CD4-positive, alpha-beta T cell treated with Interleukin-4 for 4 hours (primary cell): ENCODE measurements at regions not wholly inside any gene's neighbourhood (a gene's known extent, or its start where the extent isn't known, plus 50 kb on each side); places are given as distances from the start of the nearest gene placed in this dataset.

Experiments used
- DNase-seq: peaks from one replicate; pipeline ENCODE4 v3.0.0-alpha.2; 2020

DNA sequence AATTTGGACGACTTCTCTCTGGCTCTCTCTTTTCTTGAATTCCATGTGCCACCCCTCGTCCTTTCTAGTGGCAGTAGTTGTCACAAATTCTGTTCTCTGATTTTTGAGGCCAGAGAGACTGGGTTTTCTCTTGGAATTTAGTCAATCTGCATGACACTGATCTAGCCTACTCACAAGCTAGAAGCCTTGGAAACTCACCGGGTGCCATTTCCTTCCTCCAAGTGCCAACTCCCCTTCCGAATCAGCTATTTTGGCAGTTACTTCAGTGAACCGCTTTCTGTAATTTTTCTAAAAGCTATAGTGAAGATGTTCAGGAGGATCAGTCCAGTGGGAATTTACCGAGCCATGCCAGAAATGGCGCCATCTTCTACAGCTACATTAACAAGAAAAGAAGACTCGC is 228.9 kb downstream of the PMP22 start:
- no peak for DNase-seq

DNA sequence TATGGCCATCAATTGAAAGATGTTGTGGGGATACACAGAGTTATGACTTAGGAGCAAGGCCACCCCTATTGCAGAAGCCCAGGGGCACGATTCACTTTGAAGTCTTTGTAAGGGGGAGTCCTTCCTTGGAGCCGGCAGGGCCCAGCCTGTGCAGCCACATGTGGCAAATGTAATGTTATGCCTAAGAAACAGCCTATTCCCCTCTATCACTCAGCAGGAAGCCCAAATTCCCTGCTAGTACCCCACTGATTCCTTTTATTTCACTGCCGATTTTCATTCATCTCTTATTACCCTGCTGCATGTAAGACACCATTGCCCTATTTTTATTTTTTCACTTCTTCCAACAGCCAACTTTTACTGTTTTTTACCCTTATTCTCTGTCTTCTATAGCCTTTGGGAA is 233.2 kb downstream of the PMP22 start:
- DNase-seq = no peak

DNA sequence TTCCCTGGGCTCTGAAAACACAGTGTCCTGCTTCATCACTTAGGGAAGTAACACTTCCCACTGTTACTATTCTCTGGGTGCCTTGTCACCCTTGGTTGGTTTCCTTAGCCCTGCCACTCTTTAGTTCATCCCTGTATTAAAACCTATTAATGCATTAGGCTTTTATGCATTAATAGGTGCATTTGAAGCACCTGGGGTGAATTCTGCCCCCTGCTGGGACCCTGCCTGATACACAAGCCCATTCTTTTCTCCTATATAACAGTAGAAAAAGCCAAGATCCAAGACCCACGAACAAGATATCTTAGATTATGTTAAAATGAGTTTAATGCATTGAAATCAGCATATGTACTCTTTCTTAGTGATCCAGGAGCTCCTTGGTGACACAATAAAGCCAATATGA is 235.7 kb downstream of the PMP22 start:
- no peak for DNase-seq

DNA sequence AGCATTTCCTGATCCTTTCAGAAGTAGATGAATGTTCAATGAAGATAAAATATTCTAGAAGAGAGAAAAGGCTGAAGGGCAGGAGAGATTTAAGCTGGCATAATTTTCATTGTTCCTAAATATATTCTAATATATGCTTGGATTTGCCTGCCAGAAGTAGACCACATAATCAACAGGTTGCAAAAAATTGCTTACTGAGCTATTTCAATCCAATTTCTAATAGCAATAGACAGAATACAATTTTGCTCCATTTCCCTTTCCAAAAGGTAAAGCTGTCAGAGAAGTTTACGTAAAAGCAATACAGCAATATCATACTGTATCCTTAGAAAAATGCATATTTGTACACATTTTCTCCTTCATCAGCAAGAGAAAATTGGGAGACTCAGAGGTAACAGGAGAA is 237.3 kb downstream of the PMP22 start:
- no peak for DNase-seq

DNA sequence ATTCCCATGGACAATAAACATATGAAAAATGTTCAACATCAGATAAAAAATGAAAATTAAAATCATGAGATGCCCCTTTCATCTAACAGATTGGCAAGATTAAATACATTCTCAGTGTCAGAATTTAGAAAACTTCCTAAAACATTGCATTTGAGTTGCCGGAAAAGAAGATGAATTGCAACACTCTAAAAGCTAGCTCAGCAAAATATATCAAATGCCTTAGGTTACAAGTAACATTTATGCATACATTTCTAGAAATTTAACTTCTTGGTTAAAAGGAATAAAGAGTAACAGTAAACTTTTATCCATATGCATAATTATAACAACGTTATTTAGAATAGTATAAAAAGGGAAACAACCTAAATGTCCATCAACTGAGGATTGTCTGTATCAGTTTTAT is 239.0 kb downstream of the PMP22 start:
- DNase-seq = no peak

DNA sequence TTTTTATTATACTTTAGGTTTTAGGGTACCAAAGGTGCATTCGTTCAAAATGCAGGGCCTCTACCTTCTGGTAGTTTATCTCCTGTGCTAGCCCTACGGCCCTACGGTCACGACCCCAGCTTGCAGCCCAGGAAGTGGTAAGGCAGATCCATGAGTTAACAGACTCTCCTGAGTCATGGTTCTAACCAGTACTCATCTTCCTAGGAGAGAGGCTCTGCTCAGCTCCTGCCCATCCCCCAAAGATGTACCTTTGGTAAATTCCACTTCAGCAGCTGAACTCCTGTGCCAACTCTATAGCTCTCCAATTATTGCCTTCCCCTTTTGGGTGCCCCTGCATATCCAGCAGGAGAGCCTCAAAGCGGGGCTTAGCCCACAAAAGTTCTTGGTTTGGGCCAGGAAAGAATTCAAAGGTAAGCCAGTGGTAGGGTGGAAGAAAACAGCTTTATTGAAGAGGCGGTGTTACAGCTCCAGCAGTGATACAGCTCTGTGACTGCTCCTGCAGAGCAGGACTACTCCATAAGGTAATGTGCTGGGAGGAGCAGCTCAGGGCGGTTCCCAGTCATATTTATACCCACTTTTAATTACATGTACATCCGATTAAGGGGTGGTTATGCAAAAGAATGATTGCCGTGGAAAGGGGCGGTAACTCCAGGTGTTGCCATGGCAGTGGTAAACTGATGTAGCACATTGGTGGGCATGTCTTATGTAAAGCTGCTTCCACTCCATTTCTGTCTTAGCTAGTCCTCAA is 241.4 kb downstream of the PMP22 start:
- no peak for DNase-seq

DNA sequence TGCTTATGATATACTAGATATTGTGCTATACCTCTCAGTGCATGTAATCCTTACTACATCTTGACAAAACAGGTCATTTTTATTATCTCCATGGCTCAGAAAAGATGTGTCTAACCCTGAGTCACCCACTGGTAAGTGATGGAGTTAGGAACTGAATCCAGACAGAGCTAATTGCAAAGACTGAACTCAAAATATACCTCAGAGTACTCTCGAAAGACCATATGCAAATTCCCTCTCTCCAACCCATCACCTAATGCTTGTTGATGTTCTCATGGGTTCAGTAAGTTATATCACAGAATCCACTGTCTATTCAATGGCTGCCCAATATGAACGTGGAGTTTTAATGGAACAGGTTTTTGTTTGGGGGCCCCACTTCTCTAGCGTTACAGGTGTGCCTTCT is 246.0 kb downstream of the PMP22 start:
- no peak for DNase-seq

DNA sequence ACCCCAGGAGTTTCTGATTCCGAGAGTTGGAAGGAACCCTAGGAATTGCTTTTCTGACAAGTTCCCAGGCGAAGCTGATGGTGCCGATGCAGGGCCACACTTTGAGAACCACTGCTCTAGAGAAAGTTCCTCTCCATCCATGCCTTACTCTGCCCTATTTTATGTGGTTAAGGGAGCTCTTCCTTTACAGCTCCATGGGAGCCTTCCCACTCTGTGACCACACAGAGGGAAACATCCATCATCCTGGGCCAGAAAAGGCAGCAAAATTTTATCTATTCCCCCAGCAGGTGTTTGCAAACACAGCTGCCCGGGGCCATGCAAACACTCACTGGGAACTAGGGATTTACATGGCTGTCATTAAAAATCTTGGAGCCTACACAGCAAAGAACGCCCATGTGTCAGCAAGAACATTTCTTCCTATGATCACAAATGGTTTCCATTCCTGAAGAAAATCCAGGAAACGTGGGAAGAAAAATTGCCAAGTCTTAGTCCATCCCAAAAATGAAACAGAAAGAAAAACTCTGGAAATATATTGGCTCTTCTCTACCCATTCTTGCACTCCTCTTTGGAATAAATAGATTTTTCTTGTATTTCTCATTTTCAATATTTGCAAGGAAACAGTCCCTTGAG is 252.7 kb downstream of the PMP22 start:
- no peak for DNase-seq

DNA sequence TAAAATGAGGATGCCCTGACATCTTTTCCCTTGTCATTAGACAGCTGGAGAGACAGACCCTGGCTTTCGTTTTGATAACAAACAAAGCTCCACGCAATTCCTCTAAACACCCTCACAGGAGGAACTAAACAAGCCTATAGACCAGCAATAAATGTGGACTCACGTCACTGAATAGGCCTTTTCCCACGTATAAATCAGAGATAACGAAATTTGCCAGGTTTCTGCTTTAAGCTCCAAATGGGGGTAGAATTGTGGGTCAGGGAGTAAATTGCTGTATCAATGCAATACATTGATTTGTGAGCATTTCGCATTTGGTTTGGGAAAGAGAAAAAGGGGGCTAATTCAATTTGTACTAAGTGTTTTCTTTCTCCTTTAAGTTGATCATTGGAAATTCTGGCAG is 256.0 kb downstream of the PMP22 start:
- no peak for DNase-seq

DNA sequence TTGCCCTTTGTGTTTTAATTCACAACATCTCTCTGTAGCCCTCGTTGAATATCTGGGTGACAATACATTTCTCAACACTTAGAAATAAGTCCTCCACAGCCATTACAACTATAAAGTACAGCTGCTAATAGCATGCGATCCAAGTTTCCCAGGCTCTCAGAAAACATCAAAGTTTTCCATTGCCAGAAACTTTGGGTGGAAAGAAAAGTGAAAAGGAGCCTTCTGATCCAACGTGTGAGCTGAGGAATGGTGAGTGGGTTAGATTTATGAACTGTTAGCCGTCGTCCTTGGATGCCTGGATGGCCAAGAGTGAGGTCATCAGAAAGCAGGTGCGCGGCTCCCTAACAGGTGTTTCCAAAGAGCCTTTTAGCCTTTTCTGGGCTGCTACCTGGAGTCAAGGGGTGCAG is 258.0 kb downstream of the PMP22 start:
- no peak for DNase-seq

DNA sequence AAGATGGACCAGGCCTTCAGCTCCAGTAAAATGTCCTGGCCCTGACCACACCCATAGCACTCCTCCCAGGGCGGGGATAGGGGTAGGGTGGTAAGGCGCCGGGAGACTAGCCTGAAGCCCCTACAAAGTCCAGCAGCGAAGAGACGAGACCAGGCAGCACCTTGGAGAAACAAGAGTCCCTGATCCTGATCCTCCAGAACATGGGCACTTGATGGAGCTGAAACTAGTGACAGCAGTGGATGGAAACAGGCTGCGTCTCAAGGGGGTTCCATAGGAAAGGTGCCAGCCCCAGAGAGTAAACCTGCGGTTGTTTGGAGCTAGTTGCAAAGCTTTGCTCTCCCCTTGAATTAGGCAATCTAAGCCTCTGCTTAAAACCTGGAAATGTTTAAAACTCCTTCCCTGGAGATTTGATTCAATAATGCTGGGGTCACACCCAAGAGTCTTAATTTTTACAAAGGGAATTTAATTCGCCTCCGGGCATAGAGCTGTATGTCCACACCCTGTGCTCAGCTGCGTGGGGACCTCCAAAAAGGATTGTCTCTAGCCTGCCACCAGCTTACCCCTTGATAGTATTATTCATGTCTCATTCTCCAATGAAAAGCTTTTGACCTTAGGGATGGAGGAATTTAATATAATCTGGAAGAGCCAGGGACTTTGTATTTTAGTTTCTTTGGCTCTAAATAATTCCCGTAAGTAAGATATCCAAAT is 258.6 kb downstream of the PMP22 start:
- DNase-seq = no peak

DNA sequence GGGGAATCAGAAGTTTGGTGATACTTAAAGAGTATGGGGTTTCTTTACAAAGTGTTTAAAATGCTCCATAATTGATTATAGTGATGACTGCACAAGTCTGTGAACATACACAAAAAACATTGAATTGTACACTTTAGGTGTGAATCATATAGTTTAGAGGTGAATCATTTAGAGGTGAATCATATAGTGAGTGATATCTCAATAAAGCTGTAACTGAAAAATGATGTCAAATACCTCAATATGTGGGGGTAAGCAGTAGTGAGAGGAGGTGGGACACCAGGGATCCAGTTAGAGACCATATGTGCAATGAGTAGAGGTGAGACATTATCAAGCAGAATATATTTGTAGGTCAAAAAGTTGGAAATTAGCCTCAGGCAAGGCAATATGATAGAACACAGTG is 264.5 kb downstream of the PMP22 start:
- DNase-seq = no peak

DNA sequence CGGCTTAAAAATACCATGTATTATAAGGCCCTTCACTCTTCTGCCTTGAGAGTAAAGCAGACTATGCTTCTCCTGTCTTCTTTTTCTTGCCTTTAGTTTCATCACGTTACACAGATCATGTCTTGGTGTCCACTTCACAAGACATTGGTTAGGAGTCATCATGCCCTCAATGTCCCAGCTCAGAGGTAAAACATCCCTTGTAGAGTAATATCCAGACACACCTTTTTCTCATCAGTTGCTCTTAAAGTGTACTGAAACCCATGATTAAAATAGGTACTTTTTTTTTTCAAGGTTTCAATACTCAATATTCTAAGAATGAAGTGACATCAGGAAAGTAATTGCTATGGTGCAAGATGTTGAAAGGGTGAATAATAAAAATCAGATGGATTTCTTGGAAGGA is 267.8 kb downstream of the PMP22 start:
- no peak for DNase-seq

DNA sequence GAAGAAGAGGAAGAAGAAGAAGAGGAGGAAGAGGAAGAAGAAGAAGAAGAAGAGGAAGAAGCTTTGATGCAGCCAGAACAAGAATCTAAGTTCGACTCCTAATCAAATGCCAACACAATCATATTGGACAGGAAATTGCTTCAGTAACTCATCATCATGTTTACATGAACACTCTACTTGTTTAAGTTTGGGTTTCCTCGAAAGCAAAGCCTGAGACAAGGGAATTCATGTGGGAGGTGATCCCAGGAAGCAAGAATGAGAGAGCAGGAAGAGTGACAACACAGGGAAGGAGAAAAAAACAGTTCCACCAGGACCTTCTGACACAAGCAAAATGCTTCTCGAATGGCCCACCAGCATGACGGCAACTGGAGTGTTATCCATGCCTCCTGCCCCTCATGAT is 279.0 kb downstream of the PMP22 start:
- no peak for DNase-seq

DNA sequence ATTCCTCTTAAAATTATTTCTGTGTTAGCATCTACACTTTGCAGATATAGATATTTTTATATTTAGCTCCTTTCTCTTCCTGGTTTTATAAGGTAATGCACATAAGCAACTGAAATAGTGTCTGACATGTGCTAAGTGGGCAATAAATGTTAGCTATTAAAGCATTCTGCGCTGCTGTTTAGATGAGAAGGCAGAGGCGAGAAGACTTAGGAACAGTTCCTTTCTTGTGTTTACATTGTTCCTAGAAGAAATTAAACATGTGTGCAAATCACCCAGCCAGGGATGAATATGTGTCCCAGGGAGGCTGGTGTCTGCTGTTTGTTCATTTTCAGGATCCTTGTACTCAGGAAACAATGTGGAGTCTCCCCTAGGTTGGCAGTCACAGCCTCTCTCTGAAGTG is 292.3 kb downstream of the PMP22 start:
- DNase-seq = no peak

DNA sequence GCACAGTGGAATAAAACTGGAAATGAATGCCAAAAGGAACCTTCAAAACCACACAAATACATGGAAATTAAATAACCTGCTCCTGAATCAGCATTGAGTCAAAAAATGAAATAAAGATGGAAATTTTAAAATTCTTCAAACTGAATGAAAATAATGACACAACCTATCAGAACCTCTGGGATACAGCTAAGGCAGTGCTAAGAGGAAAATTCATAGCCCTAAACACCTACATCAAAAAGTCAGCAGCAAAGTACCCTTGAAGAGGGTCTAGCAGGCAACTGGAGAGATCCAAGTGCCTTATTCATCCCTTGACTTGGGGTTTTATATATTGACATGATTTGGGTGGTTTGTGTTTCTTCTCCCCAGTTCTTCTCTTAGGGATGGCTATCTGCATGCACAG is 294.1 kb downstream of the PMP22 start:
- no peak for DNase-seq

DNA sequence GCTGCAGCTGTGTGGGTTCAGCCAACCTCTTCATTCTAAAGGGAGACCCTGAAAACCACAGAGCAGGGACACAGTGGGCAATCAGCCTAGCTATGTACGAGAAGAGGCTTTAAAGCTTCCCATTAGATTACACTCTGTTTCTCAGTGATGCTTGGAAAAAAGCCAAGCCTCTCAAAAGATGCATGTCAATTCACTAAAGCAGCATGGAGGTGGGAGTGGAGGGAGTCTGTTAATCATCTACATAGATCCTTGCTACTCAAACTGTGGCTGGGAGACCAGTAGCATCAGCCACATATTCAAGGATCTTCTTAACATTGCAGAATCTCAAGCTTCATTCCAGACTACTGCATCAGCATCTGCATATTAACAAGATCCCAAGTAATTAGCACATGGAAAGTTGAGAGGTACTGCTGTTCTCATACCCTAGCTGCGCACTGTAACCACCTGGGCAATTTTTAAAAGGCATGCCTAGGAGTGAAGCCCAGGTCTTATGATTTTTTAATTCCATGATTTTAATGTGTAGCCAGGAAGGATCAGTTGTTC is 305.9 kb downstream of the PMP22 start:
- DNase-seq = no peak

DNA sequence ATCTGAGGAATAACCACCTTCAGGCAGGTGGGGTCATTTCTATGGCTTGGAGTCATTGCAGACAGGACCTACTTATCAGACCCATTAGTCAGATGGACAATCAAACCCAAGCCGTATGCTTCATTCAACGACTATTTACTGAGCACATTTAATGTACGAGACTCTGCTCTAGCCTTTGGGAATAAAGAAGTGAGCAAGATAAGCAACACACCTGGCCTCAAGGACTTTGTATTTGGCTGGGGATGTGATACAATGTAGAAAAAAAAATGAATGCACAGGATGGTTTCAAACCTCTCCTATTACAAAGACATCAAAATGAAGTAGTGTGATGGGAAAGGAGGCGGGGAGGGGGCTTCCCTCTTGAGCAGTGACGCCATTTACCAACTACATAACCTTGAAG is 311.7 kb downstream of the PMP22 start:
- no peak for DNase-seq

DNA sequence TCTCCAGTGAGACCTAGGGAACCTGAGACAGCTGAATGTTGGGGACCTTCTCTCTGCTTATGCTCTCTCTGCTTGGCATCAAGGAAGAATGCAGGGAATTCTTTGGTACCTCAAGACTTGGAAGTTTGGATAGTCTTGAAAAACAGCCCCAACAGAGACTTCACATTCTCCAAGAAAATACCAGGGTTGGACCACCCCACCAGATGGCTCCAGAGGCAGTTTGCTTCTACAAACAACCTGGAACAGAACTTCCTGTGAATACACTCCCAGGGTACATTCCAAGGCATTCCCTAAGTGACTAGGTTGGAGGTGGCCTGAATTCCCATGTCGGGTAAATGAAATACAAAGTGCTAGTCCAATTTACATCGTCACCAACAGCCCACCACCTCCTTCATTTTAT is 314.4 kb downstream of the PMP22 start:
- DNase-seq = no peak

DNA sequence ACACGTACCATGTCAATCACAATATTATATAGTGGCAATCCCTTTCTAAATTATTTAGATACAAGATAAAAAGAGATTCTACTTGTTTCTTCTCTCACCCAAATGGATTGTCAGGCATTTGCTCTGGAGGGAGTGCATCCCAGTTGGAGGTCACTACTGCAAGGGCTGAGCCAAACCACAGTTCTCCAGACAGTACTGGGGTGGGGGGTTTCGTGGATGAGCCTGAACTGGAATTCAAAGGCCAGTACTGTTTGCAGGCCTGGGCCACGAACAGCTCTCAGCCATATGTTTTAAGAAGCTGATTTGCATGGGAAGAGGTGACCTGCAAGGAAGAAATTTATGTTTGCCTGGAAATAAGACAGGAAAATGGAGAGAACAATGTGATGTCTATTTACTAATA is 314.9 kb downstream of the PMP22 start:
- DNase-seq = no peak

DNA sequence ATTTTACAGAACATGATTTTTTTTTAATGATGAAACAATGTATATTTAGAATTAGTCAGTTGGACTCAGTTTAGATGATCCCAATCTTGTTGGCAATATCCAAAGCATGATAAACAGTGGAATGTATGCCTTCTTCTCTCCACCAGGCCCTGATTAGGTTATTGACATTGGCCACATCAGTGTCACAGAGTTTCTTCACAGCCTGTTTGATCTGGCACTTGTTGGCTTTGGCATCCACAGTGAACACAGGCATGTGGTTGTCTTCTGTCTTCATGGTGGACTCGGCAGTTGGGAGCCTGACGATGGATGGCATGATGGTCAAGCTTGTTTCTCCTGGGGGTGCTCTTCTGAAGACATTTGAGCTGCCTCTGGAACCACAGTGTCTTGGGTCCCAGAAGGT is 317.5 kb downstream of the PMP22 start:
- no peak for DNase-seq

DNA sequence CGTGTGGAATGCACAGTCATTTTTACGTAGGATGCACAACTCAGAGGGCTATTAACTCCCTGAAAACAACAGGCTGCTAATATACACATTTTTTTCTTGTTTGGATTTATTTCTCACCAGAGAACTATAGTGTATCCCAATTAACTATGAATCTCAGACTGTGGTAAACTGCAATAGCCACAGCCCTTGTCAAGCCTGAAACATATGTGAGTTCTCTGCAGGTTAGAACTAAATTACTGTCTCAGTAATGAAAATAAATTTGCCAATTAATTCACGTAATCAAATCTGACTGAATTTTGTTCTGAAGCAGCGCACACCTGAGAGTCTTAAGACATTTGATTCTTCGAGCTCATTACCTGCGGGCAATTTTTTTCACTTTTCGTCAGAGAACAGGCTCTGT is 318.6 kb downstream of the PMP22 start:
- DNase-seq = no peak

DNA sequence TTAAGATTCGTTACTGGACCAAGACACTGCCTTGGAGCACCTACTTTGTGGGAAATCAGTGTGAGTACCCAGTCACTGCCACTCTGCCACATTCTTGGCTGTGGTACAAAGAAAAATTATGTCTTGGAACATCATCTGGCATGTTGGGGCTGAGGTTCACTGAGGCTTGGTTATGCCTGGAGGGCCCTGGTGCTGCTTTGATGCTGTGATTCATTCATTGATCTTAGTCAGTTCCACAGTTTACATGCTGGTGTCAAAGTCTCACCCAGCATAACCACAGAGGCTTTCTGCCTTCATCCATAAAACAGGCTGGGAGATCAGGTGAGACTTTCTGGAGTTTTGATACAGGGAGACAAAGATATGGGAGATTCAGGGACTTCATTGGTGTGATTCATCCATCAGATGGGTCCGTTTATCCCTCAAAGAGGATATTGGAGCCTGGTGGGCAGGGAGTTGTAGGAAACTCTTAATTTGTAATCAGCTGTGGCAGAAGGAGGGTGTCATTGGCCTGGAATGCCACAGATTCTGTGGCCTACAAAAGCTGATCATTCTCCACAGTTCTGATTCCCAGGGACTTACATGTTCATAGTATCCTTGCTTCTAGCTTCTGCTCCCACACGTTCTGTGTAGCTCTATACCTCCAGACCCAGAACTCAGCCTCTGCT is 322.5 kb downstream of the PMP22 start:
- DNase-seq = no peak

DNA sequence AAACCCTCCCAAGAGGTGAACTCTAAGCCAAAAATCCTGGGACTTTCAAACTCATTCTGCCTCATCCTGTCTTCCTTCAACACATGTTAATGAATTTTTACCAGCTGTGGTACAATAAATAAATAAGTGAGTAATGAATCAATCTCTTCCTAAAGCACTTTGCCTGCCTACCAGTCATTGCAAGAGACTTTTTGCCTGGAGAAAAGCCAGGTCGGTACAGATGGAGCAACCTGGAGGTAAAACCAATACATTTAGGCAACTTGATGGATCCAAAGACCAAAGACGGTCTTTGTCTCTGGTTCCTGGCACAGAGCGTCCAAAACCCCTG is 324.2 kb downstream of the PMP22 start:
- no peak for DNase-seq
